ENCODE measurements at regions not wholly inside any gene's neighbourhood (a gene's known extent, or its start where the extent isn't known, plus 50 kb on each side); places are given as distances from the start of the nearest gene placed in this dataset.
A peak's percentile ranks its signal among the peaks of the same experiment; 100 is the strongest.

DNA sequence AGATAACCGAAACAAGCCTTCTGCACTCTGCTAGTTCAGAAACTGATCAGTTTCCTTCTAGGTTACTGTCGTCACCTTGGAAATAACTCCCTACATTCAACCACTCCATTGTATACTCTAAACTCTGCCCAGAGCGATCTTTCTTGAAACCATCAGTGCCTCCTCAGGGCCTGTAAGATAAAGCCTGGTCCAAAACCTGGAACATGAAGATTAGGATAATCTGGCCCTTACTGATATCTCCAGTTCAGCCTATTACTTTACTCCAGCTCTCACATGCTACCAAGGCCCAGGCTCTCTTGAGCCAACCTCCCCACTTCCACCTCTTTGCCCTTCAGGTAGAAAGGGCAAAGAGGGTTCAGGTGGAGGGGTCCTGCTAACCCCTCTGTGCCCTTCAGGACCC is 125.3 kb upstream of the RXFP2 start:
- DNase-seq = no peak

DNA sequence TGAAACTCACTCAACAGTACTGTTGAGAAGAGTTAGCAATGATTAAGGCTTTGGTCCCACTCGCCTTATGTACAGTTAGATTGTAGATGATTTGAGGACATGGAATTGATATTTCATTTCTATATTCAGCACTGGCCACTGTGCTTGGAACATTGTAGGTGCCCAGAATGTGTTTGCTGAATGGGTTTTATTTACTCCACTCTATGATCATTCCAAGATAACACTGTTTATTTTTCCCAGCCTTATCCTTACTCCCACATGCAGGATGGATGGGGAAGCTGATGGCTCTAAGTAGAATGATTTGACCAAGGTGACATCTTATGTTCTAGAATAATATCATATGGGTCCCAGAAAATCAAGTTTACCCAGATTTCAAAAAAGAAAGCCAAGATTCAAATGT is 124.6 kb upstream of the RXFP2 start:
- DNase-seq = no peak

DNA sequence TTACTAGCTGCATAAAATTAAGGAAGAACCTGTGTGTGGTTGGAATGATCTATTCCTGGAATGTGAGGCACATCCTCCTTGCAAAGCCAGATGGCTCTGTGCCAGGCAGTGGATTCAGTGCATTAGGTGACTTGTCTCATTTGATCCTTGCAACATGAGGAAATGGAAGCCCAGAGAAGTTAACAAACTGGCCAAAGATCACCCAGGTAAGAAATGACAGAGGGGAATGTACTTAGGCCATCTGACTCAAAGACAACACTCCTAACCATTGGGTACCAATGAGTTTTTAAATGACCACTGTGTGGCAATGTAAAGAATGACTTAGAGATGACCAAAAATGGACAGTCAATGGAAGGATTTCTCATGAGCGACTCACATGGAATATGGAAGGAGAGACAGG is 114.2 kb upstream of the RXFP2 start:
- DNase-seq = no peak

DNA sequence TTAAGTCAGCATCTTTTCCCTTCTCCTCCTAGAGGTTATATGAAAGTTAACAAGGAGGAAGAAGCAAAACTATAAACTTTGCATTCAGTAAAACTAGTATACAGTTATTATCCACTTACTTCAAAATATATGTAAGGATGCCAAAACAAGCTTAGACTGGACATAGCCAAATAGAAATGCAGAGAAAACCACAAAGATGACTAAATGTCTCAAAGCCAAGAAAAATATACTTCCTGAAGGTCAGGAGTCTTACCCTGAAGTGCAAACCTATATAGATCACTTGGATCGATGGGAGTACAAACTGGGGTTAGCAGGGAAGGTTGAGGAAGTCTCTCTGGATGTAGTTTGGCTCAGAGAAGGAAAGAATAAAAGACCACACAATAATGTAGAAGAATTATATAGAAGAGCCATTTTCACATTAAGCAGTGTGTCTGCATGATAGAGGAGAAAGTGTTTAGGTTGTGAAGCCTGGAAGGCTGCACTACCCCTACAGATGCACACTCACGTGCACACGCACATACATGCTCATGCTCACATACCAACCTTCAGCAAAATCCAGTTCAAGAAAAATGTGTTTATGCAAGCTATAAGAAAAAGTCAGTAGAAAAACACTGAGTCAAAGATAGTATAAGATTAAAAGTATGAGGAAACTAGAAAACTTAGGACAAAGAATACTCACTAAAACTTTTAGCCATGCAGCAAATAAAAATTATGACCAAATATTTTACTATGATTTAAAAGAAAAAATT is 112.1 kb upstream of the RXFP2 start:
- no peak for DNase-seq

DNA sequence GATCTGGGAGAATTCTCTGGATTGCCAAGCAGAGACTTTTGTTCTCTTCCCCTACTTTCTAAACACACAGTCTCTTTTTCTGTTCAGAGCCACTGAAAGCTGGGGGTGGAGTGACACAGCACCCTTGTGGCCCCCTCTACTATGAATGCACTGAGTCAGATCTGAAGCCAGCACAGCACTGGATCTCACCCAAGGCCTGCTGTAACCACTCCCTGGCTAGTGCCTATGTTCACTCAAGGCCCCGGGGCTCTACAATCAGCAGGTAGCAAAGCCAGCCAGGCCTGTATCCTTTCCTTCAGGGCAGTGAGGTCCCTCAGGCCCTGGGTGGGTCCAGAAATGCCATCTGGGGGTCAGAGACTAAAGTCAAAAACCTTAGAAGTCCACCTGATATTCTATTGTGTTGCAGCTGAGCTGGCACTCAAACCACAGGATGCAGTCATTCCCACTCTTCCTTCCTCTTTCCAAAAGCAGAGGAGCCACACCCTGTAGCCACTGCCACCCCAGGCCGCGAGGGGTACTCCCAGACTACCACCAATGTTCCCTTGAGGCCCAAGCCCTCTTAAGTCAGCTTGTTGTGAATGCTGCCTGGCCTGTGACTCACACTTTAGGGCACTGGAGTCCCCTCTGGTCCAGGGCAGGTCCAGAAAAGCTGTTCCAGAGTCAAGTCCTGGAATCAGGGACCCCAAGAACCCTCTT is 110.1 kb upstream of the RXFP2 start:
- DNase-seq = no peak

- DNase-seq = no peak
These were observed 108.3 kb upstream of the RXFP2 start for GRCh38 chr13:31631071-31631470.

DNA sequence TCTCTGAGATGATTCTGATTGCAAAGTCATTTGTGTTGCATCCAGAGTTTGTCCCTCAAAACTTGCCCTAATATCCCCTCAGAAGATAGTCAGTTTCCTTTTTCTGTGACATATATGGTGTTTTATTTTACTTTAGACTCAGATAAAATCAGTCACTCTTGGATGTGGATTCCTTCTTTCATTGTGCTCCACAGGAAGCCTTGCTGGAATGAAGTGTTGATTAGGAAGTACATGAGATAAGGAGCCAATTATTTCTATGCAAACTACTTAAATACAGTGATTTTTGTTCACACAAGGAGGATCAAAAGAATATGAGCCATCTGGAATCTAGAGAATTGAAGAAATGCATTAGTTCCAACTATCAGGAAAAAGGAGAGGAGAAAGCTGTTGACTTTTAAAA is 107.6 kb upstream of the RXFP2 start:
- DNase-seq = no peak

GRCh38 chr13:31638577-31638976 is 100.7 kb upstream of the RXFP2 start:
- no peak for DNase-seq

DNA sequence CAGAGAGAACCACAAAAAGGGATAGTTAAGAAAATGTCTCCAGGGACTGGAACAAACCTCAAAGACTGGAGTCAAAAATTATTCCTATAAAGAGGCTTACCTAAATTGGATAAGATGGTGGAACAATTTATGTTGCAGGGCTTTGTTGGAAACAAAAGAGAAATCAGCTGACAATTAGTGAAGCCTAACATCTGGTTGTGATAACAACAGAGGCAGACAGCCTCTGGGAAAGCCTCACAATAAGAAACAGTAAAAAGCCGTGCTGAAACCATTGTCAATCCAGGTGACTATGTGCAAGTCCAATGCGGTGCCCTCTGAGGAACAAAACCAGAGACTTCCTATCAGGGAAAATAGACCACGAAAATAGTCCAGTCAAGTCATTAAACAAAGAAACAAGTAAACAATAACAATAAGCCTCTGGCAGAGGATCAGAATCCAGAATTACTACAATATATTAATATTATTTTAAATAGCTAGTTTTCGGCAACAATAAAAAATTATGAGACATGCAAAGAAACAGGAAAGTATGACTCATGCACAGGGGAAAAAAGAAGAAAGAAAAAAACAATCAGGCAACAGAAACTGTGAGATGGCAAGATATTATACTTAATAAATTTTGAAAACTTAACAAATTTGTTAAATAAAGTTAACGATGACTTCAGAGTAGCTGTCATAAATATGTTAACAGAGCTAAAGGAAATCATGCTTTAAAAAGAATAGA is 99.7 kb upstream of the RXFP2 start:
- DNase-seq = no peak

DNA sequence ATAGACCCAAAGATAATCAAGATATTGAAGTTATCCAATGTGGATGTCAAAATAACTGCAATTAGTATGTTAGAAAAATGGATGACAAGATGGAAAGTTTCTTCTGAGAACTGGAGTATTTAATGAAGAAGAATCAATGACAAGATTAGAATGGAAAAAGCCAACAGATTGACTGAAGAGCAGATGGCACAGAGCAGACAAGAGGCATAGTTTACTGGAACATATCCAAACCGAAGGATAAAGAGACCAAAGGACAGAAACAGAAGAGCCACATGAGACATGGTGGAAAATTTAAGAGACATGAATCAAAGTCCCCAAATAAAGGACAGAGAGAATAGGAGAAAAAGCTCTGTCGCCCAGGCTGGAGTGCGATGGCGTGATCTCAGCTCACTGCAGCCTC is 89.6 kb upstream of the RXFP2 start:
- no peak for DNase-seq

GRCh38 chr13:31653730-31654129 is 85.6 kb upstream of the RXFP2 start:
- DNase-seq = no peak

GRCh38 chr13:31663880-31664585 is 75.3 kb upstream of the RXFP2 start:
- no peak for DNase-seq

DNA sequence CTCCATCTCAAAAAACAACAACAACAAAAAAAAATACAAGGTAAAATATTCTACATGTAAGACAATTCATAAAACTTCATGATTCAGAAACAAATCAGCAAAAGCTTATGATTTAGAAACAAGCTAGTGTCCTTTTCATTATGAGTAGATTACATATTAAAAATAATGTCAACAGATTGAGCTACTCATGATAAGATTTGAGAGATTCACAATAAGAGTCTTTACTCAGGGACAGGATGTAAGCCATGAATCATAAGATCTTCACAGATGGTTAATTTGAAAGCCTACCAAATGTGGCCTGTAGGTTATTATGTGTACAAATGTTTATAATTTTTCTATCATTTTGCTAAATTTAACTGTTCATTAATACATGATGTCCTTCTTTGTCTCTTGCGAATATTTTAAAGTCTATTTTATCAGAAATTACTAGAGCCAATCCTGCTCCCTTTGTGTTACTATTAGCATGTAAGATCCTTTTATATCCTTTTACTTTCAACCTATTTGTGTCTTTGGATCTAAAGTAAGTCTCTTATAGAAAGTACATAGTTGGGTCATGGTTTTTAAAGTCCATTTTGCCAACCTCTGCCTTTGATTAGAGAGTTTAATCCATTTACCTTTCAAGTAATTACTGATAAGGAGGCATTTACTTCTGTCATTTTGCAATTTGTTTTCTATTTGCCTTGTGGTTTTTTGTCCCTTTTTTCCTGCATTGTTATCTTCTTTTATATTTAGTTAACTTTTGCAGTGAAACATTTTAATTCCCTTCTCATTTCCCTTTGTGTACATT is 68.3 kb upstream of the RXFP2 start:
- DNase-seq = peak; percentile 22

GRCh38 chr13:31674051-31674450 is 65.3 kb upstream of the RXFP2 start:
- DNase-seq = no peak

GRCh38 chr13:31675440-31675953 is 63.8 kb upstream of the RXFP2 start:
- DNase-seq = no peak

DNA sequence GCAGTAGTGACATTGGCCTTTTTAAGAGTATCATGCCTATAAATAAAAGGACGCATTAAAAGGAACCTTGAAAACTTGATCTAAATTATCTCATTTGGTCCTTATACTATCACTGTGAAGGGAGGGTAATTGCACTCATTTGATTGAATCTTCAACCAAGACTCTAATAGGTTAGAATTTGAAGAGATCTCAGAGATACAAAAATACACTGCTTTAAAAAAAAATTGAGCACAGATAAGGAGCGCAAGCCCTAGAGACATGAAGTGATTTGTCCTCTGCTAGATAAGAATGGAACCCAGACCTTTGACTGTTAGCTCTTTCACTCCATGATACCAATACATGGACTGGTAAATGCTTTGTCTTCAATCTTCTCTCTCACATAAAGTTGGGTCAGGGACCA is 58.2 kb upstream of the RXFP2 start:
- DNase-seq = no peak

- DNase-seq = no peak
These were observed 54.9 kb upstream of the RXFP2 start for GRCh38 chr13:31684466-31684865.

- DNase-seq = no peak
These were observed 52.5 kb upstream of the RXFP2 start for GRCh38 chr13:31686670-31687425.
